Suprapubic skin (tissue), 4 donors: ENCODE measurements at regions not wholly inside any gene's neighbourhood (a gene's known extent, or its start where the extent isn't known, plus 50 kb on each side); places are given as distances from the start of the nearest gene placed in this dataset.
"Not testable (repeated sequence)": the region's sequence is repeated elsewhere in the genome, so short reads cannot be mapped to it uniquely, and the experiment has no call there.

ENCODE experiments used
- DNase-seq, 2 donors: peaks; one replicate each; pipeline ENCODE4 v3.0.0-alpha.2; 2019; ENCODE audit warnings: low spot score in 2 of 2
- H3K27ac ChIP-seq: fragments of 200-600 bp; sonication (generic); one replicate; pipeline ENCODE4 v1.5.1; 2019
- H3K27me3 ChIP-seq: fragments of 200-600 bp; sonication (generic); one replicate; pipeline ENCODE4 v1.5.1; 2019
- H3K36me3 ChIP-seq: fragments of 200-600 bp; sonication (generic); one replicate; pipeline ENCODE4 v1.5.1; 2019
- H3K4me1 ChIP-seq: fragments of 200-600 bp; sonication (generic); one replicate; pipeline ENCODE4 v1.5.1; 2019
- H3K4me3 ChIP-seq: fragments of 200-600 bp; sonication (generic); one replicate; pipeline ENCODE4 v1.5.1; 2019; ENCODE audit warnings: mild to moderate bottlenecking
- H3K9me3 ChIP-seq: fragments of 200-600 bp; sonication (generic); one replicate; pipeline ENCODE4 v1.5.1; 2019
- CTCF ChIP-seq, 2 donors: fragments of 200-600 bp in 1 of 2; fragments of 450-650 bp in 1 of 2; sonication (generic) in 1 of 2; IDR thresholded peaks; one replicate each; pipeline ENCODE4 v1.5.1; 2016 to 2019; ENCODE audit warnings: antibody characterized with exemption in 2 of 2, mild to moderate bottlenecking in 1 of 2, moderate library complexity in 1 of 2
- EP300 ChIP-seq: sonication (generic); formaldehyde crosslinking; IDR thresholded peaks from one replicate; pipeline ENCODE4 v1.6.1; 2017; ENCODE audit warnings: antibody characterized with exemption
- POLR2A ChIP-seq, 2 donors: fragments of 450-650 bp; IDR thresholded peaks; one replicate each; pipeline ENCODE4 v1.6.1; 2017; ENCODE audit warnings: antibody characterized with exemption in 2 of 2, mild to moderate bottlenecking in 2 of 2, moderate library complexity in 2 of 2
- POLR2AphosphoS5 ChIP-seq, 3 donors: sonication (generic); formaldehyde crosslinking; IDR thresholded peaks; one replicate each; pipeline ENCODE4 v1.6.1; 2017; ENCODE audit warnings: antibody characterized with exemption in 3 of 3
- WGBS: methylation state at CpG from one replicate; pipeline ENCODE4 v1.1.5; 2018; 5-methylcytosine and 5-hydroxymethylcytosine counted together

DNA sequence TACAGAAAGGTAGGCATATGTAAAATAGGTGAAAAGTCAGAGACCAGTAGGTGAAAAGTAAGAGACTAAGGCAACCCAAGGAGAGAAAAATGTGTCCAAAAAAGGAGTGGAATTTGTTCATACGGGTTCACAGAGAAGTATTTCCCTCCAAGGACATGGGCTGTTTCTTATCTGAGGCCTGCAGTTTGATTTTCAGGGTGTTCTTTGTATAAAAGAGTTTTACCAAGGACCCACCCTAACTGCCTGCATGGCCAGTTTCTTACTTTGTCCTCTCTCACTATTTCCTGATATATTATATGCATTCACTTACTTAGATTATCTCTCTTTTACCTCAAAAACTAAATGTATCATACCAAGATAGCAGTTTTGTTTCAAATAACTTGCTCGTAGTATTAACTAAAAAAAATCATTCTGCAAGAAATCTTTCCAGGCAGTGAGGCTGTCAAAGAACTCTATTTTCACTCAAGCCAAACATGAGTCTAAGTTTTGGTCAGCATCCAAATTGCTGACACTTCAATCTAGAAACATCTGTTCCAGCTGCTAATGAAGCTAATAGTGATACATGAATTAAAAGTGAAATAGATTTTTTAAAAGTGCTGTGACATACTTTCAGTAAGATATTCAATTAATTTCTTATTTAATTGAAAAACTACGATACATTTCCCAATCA, 141.4 kb upstream of the SGCG start:
- H3K27ac ChIP-seq = no peak overlapping the region
- 58% methylated on average over 3 of the region's 3 CpGs for WGBS
- H3K4me3 ChIP-seq = no peak overlapping the region
- no peak for TF ChIP-seq POLR2AphosphoS5 (IDR thresholded peaks at IDR 0.05)
- TF ChIP-seq POLR2A (IDR thresholded peaks at IDR 0.05) = no peak
- no peak for TF ChIP-seq CTCF (IDR thresholded peaks at IDR 0.05)
- TF ChIP-seq EP300 = no peak
- H3K9me3 ChIP-seq = no peaks in the 10 kb centered on the region
- no peaks in the 10 kb centered on the region for H3K4me1 ChIP-seq
- no peak for DNase-seq
- H3K27me3 ChIP-seq = no peaks in the 10 kb centered on the region
- H3K36me3 ChIP-seq = no peaks in the 10 kb centered on the region

GRCh38 chr13:23042181-23042580, 138.6 kb upstream of the SGCG start:
- H3K4me1 ChIP-seq = no peaks in the 10 kb centered on the region
- no peaks in the 10 kb centered on the region for H3K36me3 ChIP-seq
- no peak for TF ChIP-seq EP300
- TF ChIP-seq CTCF (IDR thresholded peaks at IDR 0.05) = no peak
- no peak for TF ChIP-seq POLR2A (IDR thresholded peaks at IDR 0.05)
- no peak for TF ChIP-seq POLR2AphosphoS5 (IDR thresholded peaks at IDR 0.05)
- no peak for DNase-seq
- 86% methylated on average over 2 of the region's 2 CpGs for WGBS
- no peaks in the 10 kb centered on the region for H3K27me3 ChIP-seq
- no peak overlapping the region for H3K4me3 ChIP-seq
- no peaks in the 10 kb centered on the region for H3K9me3 ChIP-seq
- H3K27ac ChIP-seq = no peak overlapping the region

DNA sequence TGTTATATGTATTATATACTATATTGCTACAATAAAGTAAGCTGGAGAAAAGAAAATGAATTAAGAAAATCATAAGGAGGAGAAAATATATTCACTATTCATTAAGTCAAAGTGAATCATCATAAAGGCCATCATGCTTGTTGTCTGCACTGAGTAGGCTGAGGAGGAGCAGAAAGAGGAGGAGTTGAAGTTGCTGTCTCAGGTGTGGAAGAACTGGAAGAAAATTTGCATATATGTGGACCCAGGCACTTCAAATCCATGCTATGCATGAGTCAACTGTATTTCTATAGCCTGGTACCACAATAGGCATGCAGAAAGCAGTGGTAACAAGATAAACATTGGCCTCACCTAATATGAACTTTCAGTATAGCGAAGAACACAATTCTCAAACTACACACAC, 135.9 kb upstream of the SGCG start:
- Histone ChIP-seq H3K9me3 (no peaks in the 10 kb centered on the region), H3K36me3 (no peaks in the 10 kb centered on the region), H3K27me3 (no peaks in the 10 kb centered on the region), H3K27ac (no peak overlapping the region), H3K4me1 (no peaks in the 10 kb centered on the region), H3K4me3 (no peak overlapping the region)
- 94% methylated on average over 1 of the region's 1 CpG for WGBS
- no peak for TF ChIP-seq EP300
- no peak for TF ChIP-seq POLR2A (IDR thresholded peaks at IDR 0.05)
- no peak for TF ChIP-seq CTCF (IDR thresholded peaks at IDR 0.05)
- no peak for TF ChIP-seq POLR2AphosphoS5 (IDR thresholded peaks at IDR 0.05)
- no peak for DNase-seq

- H3K36me3 ChIP-seq = no peaks in the 10 kb centered on the region
- no peaks in the 10 kb centered on the region for H3K27me3 ChIP-seq
- whole genome bisulfite sequencing = 88% methylated on average over 3 of the region's 3 CpGs
- no peaks in the 10 kb centered on the region for H3K4me1 ChIP-seq
- TF ChIP-seq EP300 (no peak), POLR2AphosphoS5 (IDR thresholded peaks at IDR 0.05) (no peak), CTCF (IDR thresholded peaks at IDR 0.05) (no peak)
- DNase-seq = no peak
- no peaks in the 10 kb centered on the region for H3K9me3 ChIP-seq
- no peak overlapping the region for H3K27ac ChIP-seq
- no peak overlapping the region for H3K4me3 ChIP-seq
Measured at GRCh38 chr13:23050126-23050525, 130.7 kb upstream of the SGCG start.

DNA sequence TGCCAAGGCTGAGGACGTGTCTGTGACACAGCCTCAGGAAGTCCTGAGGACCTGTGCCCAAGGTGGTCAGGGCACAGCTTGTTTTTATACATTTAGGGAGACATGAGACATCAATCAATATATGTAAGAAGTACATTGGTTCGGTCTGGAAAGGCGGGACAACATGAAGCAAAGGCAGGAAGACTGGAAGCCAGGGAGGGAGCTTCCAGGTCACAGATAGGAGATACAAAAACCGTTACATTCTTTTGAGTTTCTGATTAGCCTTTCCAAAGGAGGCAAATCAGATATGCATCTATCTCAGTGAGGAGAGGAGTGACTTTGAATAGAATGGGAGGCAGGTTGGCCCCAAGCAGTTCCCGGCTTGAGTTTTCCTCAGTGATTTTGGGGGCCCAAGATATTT, 127.1 kb upstream of the SGCG start:
- not testable (repeated sequence) for H3K27me3 ChIP-seq, H3K4me3 ChIP-seq, DNase-seq, H3K36me3 ChIP-seq, H3K4me1 ChIP-seq, H3K27ac ChIP-seq, H3K9me3 ChIP-seq
- WGBS = 69% methylated on average over 5 of the region's 5 CpGs

DNA sequence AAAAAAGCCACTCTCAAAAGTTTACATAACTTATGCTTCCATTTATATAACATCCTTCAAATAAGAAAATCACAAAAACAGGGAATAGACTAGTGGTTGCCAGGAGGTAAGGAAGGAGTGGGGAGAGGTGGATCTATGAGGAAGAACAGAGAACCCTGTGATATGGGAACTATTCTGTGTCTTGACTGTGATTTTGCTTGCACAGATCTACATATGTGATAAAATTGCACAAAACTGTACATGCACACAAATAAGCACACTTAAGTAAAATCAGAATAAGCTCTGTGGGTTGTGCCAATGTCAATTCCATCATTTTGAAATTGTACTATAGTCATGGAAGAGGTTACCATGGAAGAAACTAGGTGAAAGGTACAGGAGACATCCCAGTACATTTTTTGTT, 121.6 kb upstream of the SGCG start:
- H3K36me3 ChIP-seq = no peaks in the 10 kb centered on the region
- no peaks in the 10 kb centered on the region for H3K9me3 ChIP-seq
- H3K27me3 ChIP-seq = no peaks in the 10 kb centered on the region
- no peak overlapping the region for H3K4me3 ChIP-seq
- no peak for DNase-seq
- no peak overlapping the region for H3K27ac ChIP-seq
- no peaks in the 10 kb centered on the region for H3K4me1 ChIP-seq
- no peak for TF ChIP-seq CTCF (IDR thresholded peaks at IDR 0.05)
- no peak for TF ChIP-seq EP300
- no peak for TF ChIP-seq POLR2AphosphoS5 (IDR thresholded peaks at IDR 0.05)
- TF ChIP-seq POLR2A (IDR thresholded peaks at IDR 0.05) = no peak
